Epidermal melanocyte (primary cell): ENCODE measurements at regions not wholly inside any gene's neighbourhood (a gene's known extent, or its start where the extent isn't known, plus 50 kb on each side); places are given as distances from the start of the nearest gene placed in this dataset.
"Not testable (repeated sequence)": the region's sequence is repeated elsewhere in the genome, so short reads cannot be mapped to it uniquely, and the experiment has no call there.

Experiments
- DNase-seq: peaks from one replicate; pipeline ENCODE4 v3.0.0; 2011; ENCODE audit warnings: low spot score; ENCODE audit not compliant: insufficient read length

- no peak for DNase-seq
These were observed 303.2 kb downstream of the TSHZ3 start for GRCh38 chr19:31046024-31046423.

GRCh38 chr19:31041461-31041860, 307.8 kb downstream of the TSHZ3 start:
- no peak for DNase-seq

GRCh38 chr19:31039151-31039550, 310.1 kb downstream of the TSHZ3 start:
- DNase-seq: no peak

- no peak for DNase-seq
These were observed 311.8 kb downstream of the TSHZ3 start for GRCh38 chr19:31037286-31037980.

GRCh38 chr19:31031455-31031854, 317.8 kb downstream of the TSHZ3 start:
- DNase-seq: not testable (repeated sequence)

- DNase-seq: no peak
These were observed 326.2 kb downstream of the TSHZ3 start for GRCh38 chr19:31023038-31023437.

GRCh38 chr19:31018936-31019335, 330.3 kb downstream of the TSHZ3 start:
- no peak for DNase-seq

- no peak for DNase-seq
These were observed 333.5 kb downstream of the TSHZ3 start for GRCh38 chr19:31015778-31016177.

- no peak for DNase-seq
These were observed 334.6 kb downstream of the TSHZ3 start for GRCh38 chr19:31014668-31015067.

GRCh38 chr19:31013384-31014020, 335.7 kb downstream of the TSHZ3 start:
- DNase-seq: no peak

GRCh38 chr19:31002518-31003244, 346.6 kb downstream of the TSHZ3 start:
- no peak for DNase-seq

- no peak for DNase-seq
These were observed 347.2 kb downstream of the TSHZ3 start for GRCh38 chr19:31001991-31002390.

- DNase-seq: no peak
These were observed 348.3 kb downstream of the TSHZ3 start for GRCh38 chr19:31000913-31001312.

GRCh38 chr19:30999726-31000125, 349.5 kb downstream of the TSHZ3 start:
- no peak for DNase-seq

GRCh38 chr19:30997222-30997621, 352.0 kb downstream of the TSHZ3 start:
- DNase-seq: no peak

- DNase-seq: no peak
These were observed 370.6 kb downstream of the TSHZ3 start for GRCh38 chr19:30978639-30979038.

- no peak for DNase-seq
These were observed 379.6 kb downstream of the TSHZ3 start for GRCh38 chr19:30969591-30969990.

- DNase-seq: no peak
These were observed 380.3 kb downstream of the TSHZ3 start for GRCh38 chr19:30968841-30969399.

GRCh38 chr19:30968210-30968609, 381.0 kb downstream of the TSHZ3 start:
- DNase-seq: no peak

- DNase-seq: no peak
These were observed 382.8 kb downstream of the TSHZ3 start for GRCh38 chr19:30966486-30966885.

GRCh38 chr19:30959011-30959410, 390.2 kb downstream of the TSHZ3 start:
- DNase-seq: no peak
